ENCODE measurements at regions not wholly inside any gene's neighbourhood (a gene's known extent, or its start where the extent isn't known, plus 50 kb on each side); places are given as distances from the start of the nearest gene placed in this dataset.
"Not testable (repeated sequence)": the region's sequence is repeated elsewhere in the genome, so short reads cannot be mapped to it uniquely, and the experiment has no call there.

- not testable (repeated sequence) for DNase-seq (ENCODE audit: low read depth in 3 of 3, low spot score in 2 of 3)
Measured at GRCh38 chr13:26845063-26845462, 84.5 kb upstream of the GPR12 start.

- no peak for DNase-seq (ENCODE audit: low read depth in 3 of 3, low spot score in 2 of 3)
Measured at GRCh38 chr13:26839682-26840081, 79.1 kb upstream of the GPR12 start.

GRCh38 chr13:26838821-26839220 is 78.2 kb upstream of the GPR12 start:
- no peak for DNase-seq (ENCODE audit: low read depth in 3 of 3, low spot score in 2 of 3)

GRCh38 chr13:26837997-26838396 is 77.4 kb upstream of the GPR12 start:
- DNase-seq (ENCODE audit: low read depth in 3 of 3, low spot score in 2 of 3) = no peak

GRCh38 chr13:26837102-26837501 is 76.5 kb upstream of the GPR12 start:
- no peak for DNase-seq (ENCODE audit: low read depth in 3 of 3, low spot score in 2 of 3)

GRCh38 chr13:26836626-26837025 is 76.0 kb upstream of the GPR12 start:
- no peak for DNase-seq (ENCODE audit: low read depth in 3 of 3, low spot score in 2 of 3)

GRCh38 chr13:26834646-26835045 is 74.1 kb upstream of the GPR12 start:
- DNase-seq (ENCODE audit: low read depth in 3 of 3, low spot score in 2 of 3) = no peak

- no peak for DNase-seq (ENCODE audit: low read depth in 3 of 3, low spot score in 2 of 3)
Measured at GRCh38 chr13:26831336-26831908, 70.8 kb upstream of the GPR12 start.

- no peak for DNase-seq (ENCODE audit: low read depth in 3 of 3, low spot score in 2 of 3)
Measured at GRCh38 chr13:26829716-26830115, 69.1 kb upstream of the GPR12 start.

- no peak for DNase-seq (ENCODE audit: low read depth in 3 of 3, low spot score in 2 of 3)
Measured at GRCh38 chr13:26824581-26824980, 64.0 kb upstream of the GPR12 start.

- no peak for DNase-seq (ENCODE audit: low read depth in 3 of 3, low spot score in 2 of 3)
Measured at GRCh38 chr13:26822146-26822545, 61.6 kb upstream of the GPR12 start.

GRCh38 chr13:26821672-26822071 is 61.1 kb upstream of the GPR12 start:
- no peak for DNase-seq (ENCODE audit: low read depth in 3 of 3, low spot score in 2 of 3)

- DNase-seq (ENCODE audit: low read depth in 3 of 3, low spot score in 2 of 3) = no peak
Measured at GRCh38 chr13:26820871-26821270, 60.3 kb upstream of the GPR12 start.

- DNase-seq (ENCODE audit: low read depth in 3 of 3, low spot score in 2 of 3) = no peak
Measured at GRCh38 chr13:26819046-26819445, 58.5 kb upstream of the GPR12 start.

- peak in 1 of 3 donors; percentile 10 for DNase-seq (ENCODE audit: low read depth in 3 of 3, low spot score in 2 of 3)
Measured at GRCh38 chr13:26816881-26817280, 56.3 kb upstream of the GPR12 start.

GRCh38 chr13:26813980-26814348 is 53.4 kb upstream of the GPR12 start:
- DNase-seq (ENCODE audit: low read depth in 3 of 3, low spot score in 2 of 3) = no peak

GRCh38 chr13:26813321-26813979 is 52.9 kb upstream of the GPR12 start:
- DNase-seq (ENCODE audit: low read depth in 3 of 3, low spot score in 2 of 3) = no peak

- no peak for DNase-seq (ENCODE audit: low read depth in 3 of 3, low spot score in 2 of 3)
Measured at GRCh38 chr13:26811581-26811980, 51.0 kb upstream of the GPR12 start.

Data from right renal cortex interstitium (tissue), 3 donors.